HEK293 (cell line): ENCODE measurements at regions not wholly inside any gene's neighbourhood (a gene's known extent, or its start where the extent isn't known, plus 50 kb on each side); places are given as distances from the start of the nearest gene placed in this dataset.

Experiments
- CTCF ChIA-PET: fragments of 350-600 bp; formaldehyde crosslinking; extraction: SDS; loops from one replicate; lab custom pipeline; 2021; ENCODE audit warnings: antibody characterized with exemption; lab: Yijun Ruan, JAX
- POLR2A ChIA-PET: fragments of 300-600 bp; formaldehyde crosslinking; extraction: SDS; loops from one replicate; lab custom pipeline; 2020; ENCODE audit warnings: antibody characterized with exemption, inconsistent platforms; lab: Yijun Ruan, JAX
- H3K27ac ChIP-seq: fragments of 200-500 bp; sonication (Bioruptor generic); 2 replicates; pipeline ENCODE4 v1.5.1; 2014; ENCODE audit warnings: low read depth, low read length, control low read depth, inconsistent platforms; ENCODE audit errors: extremely low read depth
- H3K36me3 ChIP-seq, 2 experiments: fragments of 200-500 bp in 1 of 2; sonication (Bioruptor generic) in 1 of 2; 1 replicate in 1 of 2; 2 replicates in 1 of 2; pipeline ENCODE4 v1.5.1; 2014 to 2017; ENCODE audit warnings: inconsistent platforms in 2 of 2, low read length in 2 of 2; ENCODE audit not compliant: control insufficient read depth in 2 of 2, insufficient read depth in 1 of 2
- H3K4me1 ChIP-seq: fragments of 200-500 bp; sonication (Bioruptor generic); 2 replicates; pipeline ENCODE4 v1.5.1; 2014; ENCODE audit warnings: mild to moderate bottlenecking, low read length, inconsistent platforms; ENCODE audit not compliant: control insufficient read depth, insufficient read depth
- H3K4me3 ChIP-seq: 2 replicates; pipeline ENCODE4 v1.5.1; 2011; ENCODE audit warnings: low read depth, mild to moderate bottlenecking, control low read depth, low read length, moderate library complexity
- H3K9me3 ChIP-seq: fragments of 200-500 bp; sonication (Bioruptor generic); 2 replicates; pipeline ENCODE4 v1.5.1; 2014; ENCODE audit warnings: low read depth, low read length, inconsistent platforms; ENCODE audit not compliant: control insufficient read depth, insufficient read depth
- KLF1 ChIP-seq: fragments of 450-650 bp; formaldehyde crosslinking; IDR thresholded peaks from 2 replicates; pipeline ENCODE4 v1.5.1; 2016; ENCODE audit warnings: missing biosample characterization, missing genetic modification characterization
- ZNF549 ChIP-seq: fragments of 450-650 bp; IDR thresholded peaks from 2 replicates; pipeline ENCODE4 v1.5.1; 2018; ENCODE audit warnings: missing biosample characterization, missing genetic modification characterization, mild to moderate bottlenecking, inconsistent platforms, moderate library complexity
- ZNF654 ChIP-seq: fragments of 450-650 bp; formaldehyde crosslinking; IDR thresholded peaks from 2 replicates; pipeline ENCODE4 v1.5.1; 2016; ENCODE audit warnings: low read depth, missing biosample characterization, missing genetic modification characterization
- ZNF792 ChIP-seq: fragments of 450-650 bp; formaldehyde crosslinking; IDR thresholded peaks from 2 replicates; pipeline ENCODE4 v1.5.1; 2016; ENCODE audit warnings: missing biosample characterization, missing genetic modification characterization
- ZSCAN16 ChIP-seq: fragments of 450-650 bp; formaldehyde crosslinking; IDR thresholded peaks from 2 replicates; pipeline ENCODE4 v1.5.1; 2016; ENCODE audit warnings: missing biosample characterization, missing genetic modification characterization
- TF ChIP-seq, protein P1 (sequence below): fragments of 450-650 bp; formaldehyde crosslinking; conservative IDR thresholded peaks from 2 replicates; pipeline ENCODE4 v1.5.1; 2016; ENCODE audit warnings: low read depth, missing biosample characterization, missing genetic modification characterization
- TF ChIP-seq, protein P2 (sequence below): IDR thresholded peaks from 2 replicates; pipeline ENCODE4 v1.6.1; 2011; ENCODE audit warnings: mild to moderate bottlenecking, low read depth, low read length, borderline replicate concordance
- TF ChIP-seq, protein P3 (sequence below): fragments of 450-650 bp; formaldehyde crosslinking; IDR thresholded peaks from 2 replicates; pipeline ENCODE4 v1.5.1; 2016; ENCODE audit warnings: missing biosample characterization, missing genetic modification characterization
- TF ChIP-seq, protein P4 (sequence below): fragments of 450-650 bp; formaldehyde crosslinking; IDR thresholded peaks from 2 replicates; pipeline ENCODE4 v1.5.1; 2016; ENCODE audit warnings: missing biosample characterization, missing genetic modification characterization

DNA sequence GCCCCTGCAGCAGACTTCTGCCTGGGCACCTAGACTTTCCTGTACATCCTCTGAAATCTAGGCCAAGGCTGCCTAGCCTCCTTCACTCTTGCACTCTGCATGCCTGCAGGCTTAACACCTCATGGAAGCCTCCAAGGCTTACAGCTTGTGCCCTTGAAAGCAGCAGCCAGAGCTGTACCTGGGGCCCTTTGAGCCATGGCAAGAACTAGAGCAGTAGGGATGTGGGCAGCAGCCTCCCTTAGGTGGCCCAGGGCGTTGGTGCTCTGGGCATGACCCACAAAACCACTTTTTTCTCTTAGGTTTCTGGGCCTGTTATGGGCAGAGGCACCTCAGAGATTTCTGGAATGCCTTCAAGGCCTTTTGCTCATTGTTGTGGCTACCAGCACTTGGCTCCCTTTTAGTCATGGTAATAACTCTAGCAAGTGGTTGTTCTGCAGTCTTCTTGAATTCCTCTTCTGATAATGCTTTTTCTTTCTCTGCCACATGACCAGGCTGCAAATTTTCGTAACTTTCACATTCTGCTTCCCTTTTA, 606.2 kb downstream of the TLE4 start (continued):
- TF ChIP-seq, protein P1, sequence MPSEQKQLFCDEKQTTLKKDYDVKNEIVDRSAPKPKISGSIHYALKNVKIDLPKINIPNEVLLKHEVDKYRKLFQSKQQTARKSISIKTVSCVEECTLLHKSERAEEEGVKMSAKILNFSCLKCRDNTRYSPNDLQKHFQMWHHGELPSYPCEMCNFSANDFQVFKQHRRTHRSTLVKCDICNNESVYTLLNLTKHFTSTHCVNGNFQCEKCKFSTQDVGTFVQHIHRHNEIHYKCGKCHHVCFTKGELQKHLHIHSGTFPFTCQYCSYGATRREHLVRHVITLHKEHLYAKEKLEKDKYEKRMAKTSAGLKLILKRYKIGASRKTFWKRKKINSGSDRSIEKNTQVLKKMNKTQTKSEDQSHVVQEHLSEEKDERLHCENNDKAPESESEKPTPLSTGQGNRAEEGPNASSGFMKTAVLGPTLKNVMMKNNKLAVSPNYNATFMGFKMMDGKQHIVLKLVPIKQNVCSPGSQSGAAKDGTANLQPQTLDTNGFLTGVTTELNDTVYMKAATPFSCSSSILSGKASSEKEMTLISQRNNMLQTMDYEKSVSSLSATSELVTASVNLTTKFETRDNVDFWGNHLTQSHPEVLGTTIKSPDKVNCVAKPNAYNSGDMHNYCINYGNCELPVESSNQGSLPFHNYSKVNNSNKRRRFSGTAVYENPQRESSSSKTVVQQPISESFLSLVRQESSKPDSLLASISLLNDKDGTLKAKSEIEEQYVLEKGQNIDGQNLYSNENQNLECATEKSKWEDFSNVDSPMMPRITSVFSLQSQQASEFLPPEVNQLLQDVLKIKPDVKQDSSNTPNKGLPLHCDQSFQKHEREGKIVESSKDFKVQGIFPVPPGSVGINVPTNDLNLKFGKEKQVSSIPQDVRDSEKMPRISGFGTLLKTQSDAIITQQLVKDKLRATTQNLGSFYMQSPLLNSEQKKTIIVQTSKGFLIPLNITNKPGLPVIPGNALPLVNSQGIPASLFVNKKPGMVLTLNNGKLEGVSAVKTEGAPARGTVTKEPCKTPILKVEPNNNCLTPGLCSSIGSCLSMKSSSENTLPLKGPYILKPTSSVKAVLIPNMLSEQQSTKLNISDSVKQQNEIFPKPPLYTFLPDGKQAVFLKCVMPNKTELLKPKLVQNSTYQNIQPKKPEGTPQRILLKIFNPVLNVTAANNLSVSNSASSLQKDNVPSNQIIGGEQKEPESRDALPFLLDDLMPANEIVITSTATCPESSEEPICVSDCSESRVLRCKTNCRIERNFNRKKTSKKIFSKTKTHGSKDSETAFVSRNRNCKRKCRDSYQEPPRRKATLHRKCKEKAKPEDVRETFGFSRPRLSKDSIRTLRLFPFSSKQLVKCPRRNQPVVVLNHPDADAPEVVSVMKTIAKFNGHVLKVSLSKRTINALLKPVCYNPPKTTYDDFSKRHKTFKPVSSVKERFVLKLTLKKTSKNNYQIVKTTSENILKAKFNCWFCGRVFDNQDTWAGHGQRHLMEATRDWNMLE (tag by site-specific recombination), result no peak
- TF ChIP-seq ZNF792 (tag by site-specific recombination), result no peak
- TF ChIP-seq, protein P2, sequence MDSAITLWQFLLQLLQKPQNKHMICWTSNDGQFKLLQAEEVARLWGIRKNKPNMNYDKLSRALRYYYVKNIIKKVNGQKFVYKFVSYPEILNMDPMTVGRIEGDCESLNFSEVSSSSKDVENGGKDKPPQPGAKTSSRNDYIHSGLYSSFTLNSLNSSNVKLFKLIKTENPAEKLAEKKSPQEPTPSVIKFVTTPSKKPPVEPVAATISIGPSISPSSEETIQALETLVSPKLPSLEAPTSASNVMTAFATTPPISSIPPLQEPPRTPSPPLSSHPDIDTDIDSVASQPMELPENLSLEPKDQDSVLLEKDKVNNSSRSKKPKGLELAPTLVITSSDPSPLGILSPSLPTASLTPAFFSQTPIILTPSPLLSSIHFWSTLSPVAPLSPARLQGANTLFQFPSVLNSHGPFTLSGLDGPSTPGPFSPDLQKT, result no peak
- TF ChIP-seq, protein P3, sequence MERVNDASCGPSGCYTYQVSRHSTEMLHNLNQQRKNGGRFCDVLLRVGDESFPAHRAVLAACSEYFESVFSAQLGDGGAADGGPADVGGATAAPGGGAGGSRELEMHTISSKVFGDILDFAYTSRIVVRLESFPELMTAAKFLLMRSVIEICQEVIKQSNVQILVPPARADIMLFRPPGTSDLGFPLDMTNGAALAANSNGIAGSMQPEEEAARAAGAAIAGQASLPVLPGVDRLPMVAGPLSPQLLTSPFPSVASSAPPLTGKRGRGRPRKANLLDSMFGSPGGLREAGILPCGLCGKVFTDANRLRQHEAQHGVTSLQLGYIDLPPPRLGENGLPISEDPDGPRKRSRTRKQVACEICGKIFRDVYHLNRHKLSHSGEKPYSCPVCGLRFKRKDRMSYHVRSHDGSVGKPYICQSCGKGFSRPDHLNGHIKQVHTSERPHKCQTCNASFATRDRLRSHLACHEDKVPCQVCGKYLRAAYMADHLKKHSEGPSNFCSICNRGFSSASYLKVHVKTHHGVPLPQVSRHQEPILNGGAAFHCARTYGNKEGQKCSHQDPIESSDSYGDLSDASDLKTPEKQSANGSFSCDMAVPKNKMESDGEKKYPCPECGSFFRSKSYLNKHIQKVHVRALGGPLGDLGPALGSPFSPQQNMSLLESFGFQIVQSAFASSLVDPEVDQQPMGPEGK (tag by site-specific recombination), result no peak

DNA sequence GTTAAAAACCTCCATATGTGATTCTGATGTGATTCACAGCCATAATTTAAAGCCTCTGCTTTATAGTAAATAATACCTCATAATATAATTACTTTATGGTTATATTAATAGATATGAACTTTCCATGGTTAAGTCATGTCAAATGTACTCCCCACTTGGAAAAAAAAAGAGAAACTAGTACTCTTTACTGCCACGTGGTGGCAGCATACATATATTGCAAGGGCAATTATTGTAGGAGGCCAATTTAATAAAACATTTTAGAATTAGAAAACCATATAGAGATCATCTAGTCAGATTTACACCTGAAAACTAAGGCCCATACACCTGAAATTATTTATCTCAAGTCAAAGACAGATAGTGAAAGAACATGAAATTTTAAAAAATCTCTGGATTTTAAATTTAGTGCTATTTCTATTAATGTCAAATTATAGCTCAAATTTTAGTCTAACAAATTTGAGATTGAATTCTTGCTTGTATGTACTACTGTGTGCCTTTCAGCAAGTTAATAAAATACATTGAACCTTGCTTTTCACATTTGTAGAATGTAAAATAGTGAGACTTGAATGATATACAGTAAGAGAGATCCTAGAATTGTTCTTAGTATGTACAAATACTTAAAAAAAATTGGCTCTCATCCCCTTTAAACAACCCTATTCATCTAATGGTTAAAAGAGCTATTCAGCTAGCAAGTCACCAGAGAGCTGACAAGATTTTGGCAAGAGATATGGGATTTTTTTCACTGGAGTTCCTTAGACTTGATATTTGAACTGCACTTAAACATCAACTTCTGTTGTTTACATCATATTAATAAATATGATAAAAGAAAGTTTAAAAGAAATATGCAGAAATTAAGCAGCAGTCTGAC, 603.8 kb downstream of the TLE4 start:
- Histone ChIP-seq H3K4me3 (no peak overlapping the region), H3K36me3 (no peaks in the 10 kb centered on the region), H3K9me3 (no peaks in the 10 kb centered on the region), H3K4me1 (no peaks in the 10 kb centered on the region), H3K27ac (no peak overlapping the region)
- CTCF ChIA-PET, result interaction anchor here (0.6 to 2.2 kb wide), 15 partner anchors 8 to 1335 kb away, joined by 3 to 7 read pairs (median 3); no protein-coding TSS in a partner anchor
- no peak for TF ChIP-seq KLF1
- peak; percentile 25 for TF ChIP-seq ZNF654 (tag by site-specific recombination)
- no peak for TF ChIP-seq ZNF549 (tag by site-specific recombination)
- TF ChIP-seq, protein P4, sequence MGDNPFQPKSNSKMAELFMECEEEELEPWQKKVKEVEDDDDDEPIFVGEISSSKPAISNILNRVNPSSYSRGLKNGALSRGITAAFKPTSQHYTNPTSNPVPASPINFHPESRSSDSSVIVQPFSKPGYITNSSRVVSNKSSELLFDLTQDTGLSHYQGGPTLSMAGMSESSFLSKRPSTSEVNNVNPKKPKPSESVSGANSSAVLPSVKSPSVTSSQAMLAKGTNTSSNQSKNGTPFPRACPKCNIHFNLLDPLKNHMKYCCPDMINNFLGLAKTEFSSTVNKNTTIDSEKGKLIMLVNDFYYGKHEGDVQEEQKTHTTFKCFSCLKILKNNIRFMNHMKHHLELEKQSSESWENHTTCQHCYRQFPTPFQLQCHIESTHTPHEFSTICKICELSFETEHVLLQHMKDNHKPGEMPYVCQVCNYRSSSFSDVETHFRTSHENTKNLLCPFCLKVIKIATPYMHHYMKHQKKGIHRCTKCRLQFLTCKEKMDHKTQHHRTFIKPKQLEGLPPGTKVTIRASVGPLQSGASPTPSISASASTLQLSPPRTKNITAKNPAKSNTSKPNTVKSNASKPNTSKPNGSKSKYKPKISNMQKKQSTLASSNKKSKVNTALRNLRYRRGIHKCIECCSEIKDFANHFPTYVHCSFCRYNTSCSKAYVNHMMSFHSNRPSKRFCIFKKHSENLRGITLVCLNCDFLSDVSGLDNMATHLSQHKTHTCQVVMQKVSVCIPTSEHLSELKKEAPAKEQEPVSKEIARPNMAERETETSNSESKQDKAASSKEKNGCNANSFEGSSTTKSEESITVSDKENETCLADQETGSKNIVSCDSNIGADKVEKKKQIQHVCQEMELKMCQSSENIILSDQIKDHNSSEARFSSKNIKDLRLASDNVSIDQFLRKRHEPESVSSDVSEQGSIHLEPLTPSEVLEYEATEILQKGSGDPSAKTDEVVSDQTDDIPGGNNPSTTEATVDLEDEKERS (tag by site-specific recombination), result no peak
- POLR2A ChIA-PET, result no interaction called here

DNA sequence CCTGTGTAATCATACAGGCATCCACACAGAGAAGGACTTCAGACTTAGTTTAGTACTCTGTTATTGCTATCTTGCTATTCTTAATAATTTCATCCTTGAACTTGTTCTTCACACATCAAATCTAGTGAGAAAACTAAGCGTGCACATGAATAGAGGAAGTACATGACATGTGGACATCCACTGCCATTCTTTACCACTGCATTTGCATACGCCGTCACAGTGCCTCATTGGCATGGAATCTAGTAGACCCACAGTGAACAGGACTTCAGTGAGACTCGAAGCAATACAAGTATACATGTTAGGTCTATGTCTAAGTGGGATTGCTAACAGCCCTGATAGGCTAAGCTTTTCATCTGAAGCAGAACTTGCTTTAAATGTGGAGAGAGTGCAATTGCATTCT, 592.1 kb downstream of the TLE4 start:
- no peaks in the 10 kb centered on the region for H3K4me1 ChIP-seq
- ChIA-PET CTCF (interaction anchor here (1.3 kb wide), 1 partner anchor 11 kb away, joined by 5 read pairs; no protein-coding TSS in a partner anchor), POLR2A (no interaction called here)
- no peaks in the 10 kb centered on the region for H3K36me3 ChIP-seq
- TF ChIP-seq, protein P2, result 0 out of 2 replicates have a peak, but pooled peaks have one; percentile 29
- no peak for TF ChIP-seq ZSCAN16 (tag by site-specific recombination)
- H3K4me3 ChIP-seq, result no peak overlapping the region
- H3K27ac ChIP-seq, result no peak overlapping the region
- no peaks in the 10 kb centered on the region for H3K9me3 ChIP-seq
